HepG2 (cell line): ENCODE measurements at regions not wholly inside any gene's neighbourhood (a gene's known extent, or its start where the extent isn't known, plus 50 kb on each side); places are given as distances from the start of the nearest gene placed in this dataset.

ENCODE experiments used
- ATAC-seq: fragments of 200-7000 bp; cut with Tn5 transposase; 3 replicates; pipeline ENCODE4 v1.9.1; 2020; ENCODE audit warnings: mild to moderate bottlenecking, moderate library complexity
- BruUV-seq: library from RNA; stranded (reverse); fragments of 400-500 nt; replicated peaks from 2 replicates; lab custom pipeline; 2021; lab: Mats Ljungman, UMichigan
- CTCF ChIA-PET: fragments of 300-600 bp; formaldehyde crosslinking; extraction: SDS; loops from one replicate; lab custom pipeline; 2021; ENCODE audit warnings: low total read pairs, inconsistent platforms, low intra/inter-chr PET ratio; lab: Yijun Ruan, JAX
- POLR2A ChIA-PET: fragments of 350-600 bp; sonication (Branson Sonifier 250); formaldehyde crosslinking; loops from one replicate; lab custom pipeline; 2020; ENCODE audit warnings: antibody characterized with exemption, inconsistent platforms; lab: Yijun Ruan, JAX
- DNase-seq: peaks from one replicate; pipeline ENCODE4 v3.0.0-alpha.2; 2015; ENCODE audit warnings: low spot score
- FAIRE-seq: peaks from 3 replicates; lab custom pipeline; 2011; peaks lifted over from hg19 to GRCh38; lab: Jason Lieb, UNC
- H2AFZ ChIP-seq: one replicate; pipeline ENCODE4 v1.6.1; 2011; ENCODE audit warnings: low read length, inconsistent platforms
- H3K27ac ChIP-seq: fragments of 300-600 bp; 3 replicates; pipeline ENCODE4 v1.8.0; 2011; ENCODE audit warnings: mixed run types, mild to moderate bottlenecking, mixed read lengths, low read length, inconsistent platforms; ENCODE audit not compliant: insufficient read depth; ENCODE audit errors: extremely low read length
- H3K27me3 ChIP-seq, 2 experiments: fragments of 200-600 bp in 1 of 2; 2 replicates in 1 of 2; 3 replicates in 1 of 2; pipeline versions ENCODE4 v1.6.0 to v1.8.0; 2011; ENCODE audit warnings: low read length in 2 of 2, mild to moderate bottlenecking in 2 of 2, moderate library complexity in 2 of 2, inconsistent platforms in 1 of 2; ENCODE audit not compliant: insufficient read depth in 2 of 2, control insufficient read depth in 1 of 2
- H3K36me3 ChIP-seq, 2 experiments: fragments of 200-600 bp in 1 of 2; replicated peaks in 1 of 2; 2 replicates in 1 of 2; 3 replicates in 1 of 2; pipeline versions ENCODE4 v1.5.1 to v1.8.0; 2011; ENCODE audit warnings: low read length in 2 of 2, inconsistent platforms in 1 of 2; ENCODE audit not compliant: insufficient read depth in 2 of 2, control insufficient read depth in 1 of 2
- H3K4me1 ChIP-seq: 2 replicates; pipeline ENCODE4 v1.5.1; 2012; ENCODE audit warnings: low read length, inconsistent platforms; ENCODE audit not compliant: insufficient read depth
- H3K4me2 ChIP-seq: 2 replicates; pipeline ENCODE4 v1.6.0; 2011; ENCODE audit warnings: low read depth, low read length, inconsistent platforms
- H3K4me3 ChIP-seq, 3 experiments: fragments of 200-600 bp in 1 of 3; sonication (generic), shearing (Covaris generic) in 1 of 3; replicated peaks in 1 of 3; 2 replicates each; pipeline ENCODE4 v1.5.1; 2011 to 2016; ENCODE audit warnings: low read length in 3 of 3, inconsistent platforms in 2 of 3, low read depth in 2 of 3, mild to moderate bottlenecking in 2 of 3, control low read depth in 1 of 3, mixed read lengths in 1 of 3; ENCODE audit not compliant: insufficient read depth in 1 of 3
- H3K79me2 ChIP-seq: one replicate; pipeline ENCODE4 v1.6.1; 2011; ENCODE audit warnings: low read length, inconsistent platforms; ENCODE audit not compliant: insufficient read depth
- H3K9ac ChIP-seq: 2 replicates; pipeline ENCODE4 v1.6.0; 2011; ENCODE audit warnings: mild to moderate bottlenecking, low read depth, low read length, inconsistent platforms; ENCODE audit not compliant: insufficient read depth
- H3K9me3 ChIP-seq: 2 replicates; pipeline ENCODE4 v1.5.1; 2012; ENCODE audit warnings: mild to moderate bottlenecking, low read length
- H4K20me1 ChIP-seq: 2 replicates; pipeline ENCODE4 v1.6.0; 2011; ENCODE audit warnings: inconsistent platforms, mild to moderate bottlenecking, low read length, moderate library complexity; ENCODE audit not compliant: insufficient read depth
- ARNTL ChIP-seq: sonication (generic); formaldehyde crosslinking; IDR thresholded peaks from 2 replicates; pipeline ENCODE4 v1.4.0; 2020; ENCODE audit warnings: mild to moderate bottlenecking, missing genetic modification reagents
- ATF4 ChIP-seq, 2 experiments: fragments of 450-650 bp in 1 of 2; sonication (generic) in 1 of 2; formaldehyde crosslinking; IDR thresholded peaks; 2 replicates each; pipeline versions ENCODE4 v1.5.0 to v1.8.0; 2020 to 2022; ENCODE audit warnings: mild to moderate bottlenecking in 1 of 2, missing genetic modification reagents in 1 of 2
- ESRRA ChIP-seq: sonication (generic); formaldehyde crosslinking; IDR thresholded peaks from 2 replicates; pipeline ENCODE4 v1.5.1; 2020; ENCODE audit warnings: mild to moderate bottlenecking, low read depth, missing genetic modification reagents
- ETV6 ChIP-seq: sonication (generic); formaldehyde crosslinking; conservative IDR thresholded peaks from 2 replicates; pipeline ENCODE4 v1.4.0; 2020; ENCODE audit warnings: missing genetic modification reagents
- MAZ ChIP-seq, 2 experiments: sonication (generic) in 1 of 2; formaldehyde crosslinking in 1 of 2; IDR thresholded peaks; 2 replicates each; pipeline versions ENCODE4 v1.5.0 to v1.6.1; 2012 to 2020; ENCODE audit warnings: low read depth in 2 of 2, mild to moderate bottlenecking in 2 of 2, borderline replicate concordance in 1 of 2, improper control_type of control experiment in 1 of 2, low read length in 1 of 2, missing genetic modification reagents in 1 of 2, moderate library complexity in 1 of 2
- MTF2 ChIP-seq: sonication (generic); formaldehyde crosslinking; IDR thresholded peaks from 2 replicates; pipeline ENCODE4 v1.5.0; 2020; ENCODE audit warnings: missing genetic modification reagents, borderline replicate concordance
- NFIB ChIP-seq: sonication (generic); formaldehyde crosslinking; IDR thresholded peaks from 2 replicates; pipeline ENCODE4 v1.9.0; 2021; ENCODE audit warnings: missing genetic modification reagents, mild to moderate bottlenecking, borderline replicate concordance
- PBX2 ChIP-seq: IDR thresholded peaks from 2 replicates; pipeline ENCODE4 v1.6.1; 2016; ENCODE audit warnings: control low read depth
- PCBP1 ChIP-seq: fragments of 200-400 bp; formaldehyde crosslinking; IDR thresholded peaks from 2 replicates; pipeline ENCODE4 v1.6.1; 2017; ENCODE audit warnings: mild to moderate bottlenecking, low read depth, low read length, borderline replicate concordance
- PRMT3 ChIP-seq: sonication (generic); formaldehyde crosslinking; IDR thresholded peaks from 2 replicates; pipeline ENCODE4 v1.8.1; 2022; ENCODE audit warnings: low read depth, mild to moderate bottlenecking, moderate library complexity, missing genetic modification reagents, borderline replicate concordance
- SOX13 ChIP-seq, 3 experiments: fragments of 450-650 bp in 1 of 3; sonication (generic) in 1 of 3; formaldehyde crosslinking in 1 of 3; IDR thresholded peaks in 2 of 3; conservative IDR thresholded peaks in 1 of 3; 2 replicates each; pipeline versions ENCODE4 v1.5.0 to v1.6.1; 2016 to 2020; ENCODE audit warnings: antibody characterized with exemption in 1 of 3, mild to moderate bottlenecking in 1 of 3, missing compliant biosample characterization in 1 of 3, missing genetic modification reagents in 1 of 3, moderate library complexity in 1 of 3
- U2AF1 ChIP-seq: fragments of 200-400 bp; formaldehyde crosslinking; optimal IDR thresholded peaks from 2 replicates; pipeline ENCODE3; 2017; ENCODE audit warnings: mild to moderate bottlenecking, low read depth, low read length
- ZFP62 ChIP-seq: sonication (generic); formaldehyde crosslinking; IDR thresholded peaks from 2 replicates; pipeline ENCODE4 v1.4.0; 2020; ENCODE audit warnings: missing genetic modification reagents
- ZNF251 ChIP-seq: sonication (generic); formaldehyde crosslinking; IDR thresholded peaks from 2 replicates; pipeline ENCODE4 v1.9.0; 2021; ENCODE audit warnings: mild to moderate bottlenecking, missing genetic modification reagents
- WGBS: methylation state at CpG from one replicate; pipeline ENCODE4 v1.1.6; 2017; ENCODE audit warnings: low lambda C conversion rate; 5-methylcytosine and 5-hydroxymethylcytosine counted together
- in situ Hi-C: cut with HindIII; loops from 2 replicates; pipeline ENCODE4 v1.10.0; 2017; ENCODE audit warnings: low pct_unique_long_range_greater_than_20kb; ENCODE audit not compliant: extremely low pct_ligation_motif_present
- intact Hi-C: fragments of 100-400 bp; cut with micrococcal nuclease; formaldehyde crosslinking; loops from one replicate; pipeline ENCODE4 v1.10.0; 2022; ENCODE audit not compliant: unreplicated experiment

- Histone ChIP-seq H3K4me1 (no peaks in the 10 kb centered on the region), H3K36me3 (no peaks in the 10 kb centered on the region), H3K4me3 (no peak overlapping the region), H3K9ac (no peak overlapping the region), H3K27ac (no peak overlapping the region)
- intact Hi-C loops = no loop called here
- CTCF ChIA-PET = no interaction called here
- TF ChIP-seq PCBP1 (no peak), ZFP62 (CRISPR knock-in tag) (no peak), MTF2 (CRISPR knock-in tag) (no peak), PRMT3 (CRISPR knock-in tag) (no peak)
- TF ChIP-seq, all 625 proteins: peak for 0
- Histone ChIP-seq H3K27me3 (no peaks in the 10 kb centered on the region; a peak in 1 of 5 replicates), H3K79me2 (no peaks in the 10 kb centered on the region), H2AFZ (no peak overlapping the region), H3K9me3 (no peaks in the 10 kb centered on the region), H3K4me2 (no peak overlapping the region), H4K20me1 (no peaks in the 10 kb centered on the region)
- ATAC-seq (no peak), DNase-seq (no peak), FAIRE-seq (no peak)
- 49% methylated on average over 4 of the region's 4 CpGs for WGBS
- in situ Hi-C loops = loop anchor here (25.0 kb wide), 2 partner anchors 201 to 451 kb away; no protein-coding TSS in a partner anchor
- POLR2A ChIA-PET = no interaction called here
- no TSS peak for BruUV-seq
These were observed 239.6 kb downstream of the SKIDA1 start for GRCh38 chr10:21285742-21286331.

GRCh38 chr10:21285207-21285606 lies 240.3 kb downstream of the SKIDA1 start:
- H3K4me2 ChIP-seq = no peak overlapping the region
- TF ChIP-seq ATF4 (CRISPR knock-in tag; IDR thresholded peaks at IDR 0.05) (no peak), ESRRA (CRISPR knock-in tag) (no peak), PBX2 (CRISPR knock-in tag) (no peak), SOX13 (IDR thresholded peaks at IDR 0.05) (no peak), SOX13 (CRISPR knock-in tag; conservative IDR thresholded peaks at IDR 0.05 in 1 of 2, IDR thresholded peaks at IDR 0.05 in 1 of 2) (no peak), MAZ (IDR thresholded peaks at IDR 0.05; ENCODE audit: borderline replicate concordance, low read depth, low read length) (no peak), MAZ (CRISPR knock-in tag; IDR thresholded peaks at IDR 0.05; ENCODE audit: low read depth) (no peak), ZNF251 (CRISPR knock-in tag) (no peak), ETV6 (CRISPR knock-in tag) (no peak), ARNTL (no peak), U2AF1 (no peak), NFIB (CRISPR knock-in tag) (no peak)

More at GRCh38 chr10:21285207-21285606, 240.3 kb downstream of the SKIDA1 start:
- Histone ChIP-seq H3K9me3 (no peaks in the 10 kb centered on the region), H3K27ac (no peak overlapping the region), H3K36me3 (no peaks in the 10 kb centered on the region), H3K9ac (no peak overlapping the region), H4K20me1 (no peaks in the 10 kb centered on the region), H2AFZ (no peak overlapping the region), H3K4me3 (no peak overlapping the region), H3K27me3 (no peaks in the 10 kb centered on the region; a peak in 1 of 5 replicates), H3K4me1 (no peaks in the 10 kb centered on the region), H3K79me2 (no peaks in the 10 kb centered on the region)
- intact Hi-C loops = no loop called here
- in situ Hi-C loops = loop anchor here (25.0 kb wide), 2 partner anchors 202 to 452 kb away; no protein-coding TSS in a partner anchor
- ChIA-PET CTCF (no interaction called here), POLR2A (no interaction called here)
- no peak for DNase-seq
- 21% methylated on average over 4 of the region's 4 CpGs for WGBS
- no peak for FAIRE-seq
- no TSS peak for BruUV-seq
- no peak for ATAC-seq
